ENCODE measurements at regions not wholly inside any gene's neighbourhood (a gene's known extent, or its start where the extent isn't known, plus 50 kb on each side); places are given as distances from the start of the nearest gene placed in this dataset.

DNA sequence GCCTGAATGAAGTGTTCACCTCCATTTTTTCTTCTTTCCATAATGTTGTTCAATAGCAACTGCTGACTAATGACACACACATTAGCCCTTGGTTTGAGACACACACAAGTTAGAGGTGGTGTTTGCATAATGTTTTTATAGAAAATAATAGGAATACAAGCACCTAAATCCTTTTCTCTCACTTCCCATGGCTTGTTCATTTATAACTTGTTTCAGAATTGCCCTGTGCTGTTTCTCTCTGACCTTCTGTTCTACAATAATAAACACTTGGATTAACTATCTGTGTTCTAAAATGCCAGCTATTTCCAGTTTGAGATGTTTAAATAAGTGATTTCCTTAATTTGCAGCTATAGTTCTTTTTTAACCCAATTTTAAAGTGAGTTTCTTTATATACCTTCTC is 525.1 kb upstream of the ROBO2 start:
- H2BK20ac ChIP-seq (ENCODE audit: low read length), result no peak overlapping the region
- H2AK5ac ChIP-seq (ENCODE audit: low read depth, low read length), result no peak overlapping the region
- no peak overlapping the region for H2BK15ac ChIP-seq (ENCODE audit: low read length)
- H3K36me3 ChIP-seq (ENCODE audit: control insufficient read depth in 2 of 4, insufficient read depth in 4 of 4, low read length in 3 of 4), result no peaks in the 10 kb centered on the region
- H4K91ac ChIP-seq (replicated peaks; ENCODE audit: insufficient read length, low read length), result no peak overlapping the region
- H2BK5ac ChIP-seq (ENCODE audit: low read depth, low read length), result no peak overlapping the region
- H3K18ac ChIP-seq (ENCODE audit: extremely low read depth, low read length), result no peak overlapping the region
- no peak overlapping the region for H3K27ac ChIP-seq (ENCODE audit: low read depth, low read length)
- H3K9me3 ChIP-seq (ENCODE audit: insufficient read depth in 2 of 2, low read depth in 1 of 2, low read length in 1 of 2), result no peaks in the 10 kb centered on the region
- no peak overlapping the region for H3K9ac ChIP-seq (replicated peaks in 1 of 4; ENCODE audit: extremely low read depth in 1 of 4, low read depth in 3 of 4, low read length in 3 of 4)
- CTCF ChIA-PET (ENCODE audit: partially characterized antibody), result no interaction called here
- H2AFZ ChIP-seq (ENCODE audit: low read length), result no peak overlapping the region
- H3K79me1 ChIP-seq (ENCODE audit: low read depth, low read length), result no peaks in the 10 kb centered on the region
- no peak overlapping the region for H4K8ac ChIP-seq (ENCODE audit: extremely low read depth, insufficient read depth, low read length)
- H3K79me2 ChIP-seq (ENCODE audit: control insufficient read depth in 1 of 2, insufficient read depth in 2 of 2, low read length in 2 of 2), result no peaks in the 10 kb centered on the region
- no peaks in the 10 kb centered on the region for H3K27me3 ChIP-seq (replicated peaks in 1 of 4; ENCODE audit: control insufficient read depth in 3 of 4, extremely low read depth in 1 of 4, insufficient read depth in 3 of 4, low read length in 3 of 4)
- POLR2A ChIA-PET (ENCODE audit: partially characterized antibody), result no interaction called here
- no peaks in the 10 kb centered on the region for H3K23me2 ChIP-seq (ENCODE audit: low read depth, low read length)
- H2BK12ac ChIP-seq (ENCODE audit: low read depth, low read length), result no peak overlapping the region
- no peak overlapping the region for H3K4me3 ChIP-seq (ENCODE audit: extremely low read depth in 1 of 4, insufficient read depth in 2 of 4, low read depth in 3 of 4, low read length in 4 of 4)
- H3K14ac ChIP-seq (ENCODE audit: insufficient read length), result no peak overlapping the region
- FAIRE-seq (no peak), DNase-seq (ENCODE audit: low read depth in 1 of 2, low spot score in 2 of 2) (no peak)
- H4K20me1 ChIP-seq (replicated peaks in 1 of 2; ENCODE audit: control insufficient read depth in 1 of 2, insufficient read depth in 2 of 2, low read length in 2 of 2), result no peaks in the 10 kb centered on the region
- H3K4me2 ChIP-seq (ENCODE audit: insufficient read depth in 1 of 2, low read depth in 2 of 2, low read length in 2 of 2), result no peak overlapping the region
- H2BK120ac ChIP-seq (replicated peaks; ENCODE audit: low read depth, low read length), result no peak overlapping the region
- H3K23ac ChIP-seq (ENCODE audit: insufficient read length), result no peak overlapping the region
- no peak overlapping the region for H4K5ac ChIP-seq (ENCODE audit: insufficient read length, low read depth, low read length)
- no peak overlapping the region for H3K4ac ChIP-seq (replicated peaks; ENCODE audit: insufficient read length, low read depth, low read length)
- no peaks in the 10 kb centered on the region for H3K4me1 ChIP-seq (replicated peaks in 1 of 4; ENCODE audit: control insufficient read depth in 3 of 4, insufficient read depth in 4 of 4, low read length in 3 of 4)
- H3K56ac ChIP-seq (replicated peaks; ENCODE audit: insufficient read length, low read depth, low read length), result no peak overlapping the region
- TF ChIP-seq RBBP5 (IDR thresholded peaks at IDR 0.05; ENCODE audit: borderline replicate concordance, low read depth, low read length), result no peak
- TF ChIP-seq NANOG (IDR thresholded peaks at IDR 0.05; ENCODE audit: insufficient read depth, low read depth, low read length, poor library complexity, severe bottlenecking), result no peak
- TF ChIP-seq GABPA (IDR thresholded peaks at IDR 0.05; ENCODE audit: borderline replicate concordance, insufficient read depth, low read length), result no peak
- TF ChIP-seq MAFK (IDR thresholded peaks at IDR 0.05; ENCODE audit: low read depth, low read length), result no peak
- TF ChIP-seq, protein P1, sequence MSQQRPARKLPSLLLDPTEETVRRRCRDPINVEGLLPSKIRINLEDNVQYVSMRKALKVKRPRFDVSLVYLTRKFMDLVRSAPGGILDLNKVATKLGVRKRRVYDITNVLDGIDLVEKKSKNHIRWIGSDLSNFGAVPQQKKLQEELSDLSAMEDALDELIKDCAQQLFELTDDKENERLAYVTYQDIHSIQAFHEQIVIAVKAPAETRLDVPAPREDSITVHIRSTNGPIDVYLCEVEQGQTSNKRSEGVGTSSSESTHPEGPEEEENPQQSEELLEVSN (IDR thresholded peaks at IDR 0.05), result no peak
- TF ChIP-seq KDM4A (IDR thresholded peaks at IDR 0.05; ENCODE audit: low read depth, low read length, severe bottlenecking), result no peak
- TF ChIP-seq NRF1 (IDR thresholded peaks at IDR 0.05; ENCODE audit: low read depth, low read length), result no peak
- no peak for TF ChIP-seq EZH2 (IDR thresholded peaks at IDR 0.05; ENCODE audit: low read depth, low read length, severe bottlenecking)
- TF ChIP-seq, protein P2, sequence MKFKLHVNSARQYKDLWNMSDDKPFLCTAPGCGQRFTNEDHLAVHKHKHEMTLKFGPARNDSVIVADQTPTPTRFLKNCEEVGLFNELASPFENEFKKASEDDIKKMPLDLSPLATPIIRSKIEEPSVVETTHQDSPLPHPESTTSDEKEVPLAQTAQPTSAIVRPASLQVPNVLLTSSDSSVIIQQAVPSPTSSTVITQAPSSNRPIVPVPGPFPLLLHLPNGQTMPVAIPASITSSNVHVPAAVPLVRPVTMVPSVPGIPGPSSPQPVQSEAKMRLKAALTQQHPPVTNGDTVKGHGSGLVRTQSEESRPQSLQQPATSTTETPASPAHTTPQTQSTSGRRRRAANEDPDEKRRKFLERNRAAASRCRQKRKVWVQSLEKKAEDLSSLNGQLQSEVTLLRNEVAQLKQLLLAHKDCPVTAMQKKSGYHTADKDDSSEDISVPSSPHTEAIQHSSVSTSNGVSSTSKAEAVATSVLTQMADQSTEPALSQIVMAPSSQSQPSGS (IDR thresholded peaks at IDR 0.05; ENCODE audit: low read length), result no peak
- TF ChIP-seq SP1 (IDR thresholded peaks at IDR 0.05; ENCODE audit: low read depth, low read length), result no peak
- TF ChIP-seq HDAC6 (IDR thresholded peaks at IDR 0.05; ENCODE audit: low read depth, low read length), result no peak
- no peak for TF ChIP-seq SAP30 (IDR thresholded peaks at IDR 0.05; ENCODE audit: insufficient read depth, insufficient replicate concordance, low read length)
- no peak for TF ChIP-seq POLR2AphosphoS5 (IDR thresholded peaks at IDR 0.05; ENCODE audit: low read depth, low read length)

Measured in H1 (cell line).